ENCODE measurements at regions not wholly inside any gene's neighbourhood (a gene's known extent, or its start where the extent isn't known, plus 50 kb on each side); places are given as distances from the start of the nearest gene placed in this dataset.

- Mint-ChIP-seq H3K36me3 (ENCODE audit: low read depth) (no peaks in the 10 kb centered on the region), H3K27ac (no peak overlapping the region), H3K9me3 (no peaks in the 10 kb centered on the region), H3K27me3 (no peaks in the 10 kb centered on the region), H3K4me3 (no peak overlapping the region), H3K4me1 (no peaks in the 10 kb centered on the region)
- ChIA-PET POLR2A (no interaction called here), CTCF (no interaction called here)
- DNase-seq, result no peak
These were observed 408.0 kb downstream of the TBL1XR1 start for GRCh38 chr3:176789281-176789705.

DNA sequence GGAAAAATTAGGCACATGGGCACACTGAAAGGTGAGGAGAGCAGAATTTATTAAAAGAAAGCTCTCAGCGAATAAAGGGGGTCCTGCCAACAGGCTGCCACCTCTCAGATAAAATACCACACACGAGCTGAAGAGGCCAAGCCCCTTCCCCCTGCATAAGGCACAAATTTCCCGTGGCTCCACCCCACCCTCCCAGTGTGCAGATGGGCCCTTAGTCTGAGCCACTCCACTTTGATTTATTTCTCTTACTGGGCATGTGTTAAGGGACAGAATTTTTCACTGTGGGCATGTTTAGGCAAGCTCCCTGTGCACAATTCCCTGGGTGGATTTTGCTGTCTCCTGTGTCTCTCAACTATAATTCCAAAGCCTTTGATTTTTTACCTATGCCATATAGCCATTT, 409.8 kb downstream of the TBL1XR1 start:
- H3K36me3 Mint-ChIP-seq (ENCODE audit: low read depth), result no peaks in the 10 kb centered on the region
- CTCF ChIA-PET, result no interaction called here
- H3K9me3 Mint-ChIP-seq, result no peaks in the 10 kb centered on the region
- H3K4me3 Mint-ChIP-seq, result no peak overlapping the region
- DNase-seq, result no peak
- POLR2A ChIA-PET, result no interaction called here
- H3K27ac Mint-ChIP-seq, result no peak overlapping the region
- no peaks in the 10 kb centered on the region for H3K4me1 Mint-ChIP-seq
- no peaks in the 10 kb centered on the region for H3K27me3 Mint-ChIP-seq

- no peaks in the 10 kb centered on the region for H3K4me1 Mint-ChIP-seq
- no peak overlapping the region for H3K27ac Mint-ChIP-seq
- H3K27me3 Mint-ChIP-seq, result no peaks in the 10 kb centered on the region
- no peak for DNase-seq
- no peaks in the 10 kb centered on the region for H3K36me3 Mint-ChIP-seq (ENCODE audit: low read depth)
- no peaks in the 10 kb centered on the region for H3K9me3 Mint-ChIP-seq
- ChIA-PET POLR2A (no interaction called here), CTCF (no interaction called here)
- H3K4me3 Mint-ChIP-seq, result no peak overlapping the region
These were observed 412.1 kb downstream of the TBL1XR1 start for GRCh38 chr3:176785171-176785570.

DNA sequence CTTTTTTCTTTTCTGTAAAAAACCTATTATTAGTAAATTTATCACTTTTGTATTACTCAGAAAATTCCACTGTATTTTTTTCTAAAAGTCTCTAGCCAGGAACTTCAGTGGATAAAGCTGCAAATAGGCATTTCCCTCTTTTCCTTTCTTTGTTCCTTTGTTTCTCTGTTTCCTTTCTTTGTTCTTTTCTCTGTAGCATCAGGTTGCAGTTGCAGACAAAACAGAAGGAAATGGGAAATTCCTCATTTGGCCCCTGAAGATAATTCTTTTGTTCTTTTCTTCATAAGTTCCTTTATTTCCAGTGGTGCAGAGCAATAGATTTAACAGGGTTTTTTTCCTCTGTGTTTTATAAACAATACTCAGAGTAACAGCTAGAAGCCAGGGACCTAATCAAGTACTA, 416.5 kb downstream of the TBL1XR1 start:
- Mint-ChIP-seq H3K4me1 (no peaks in the 10 kb centered on the region), H3K9me3 (no peaks in the 10 kb centered on the region), H3K27me3 (no peaks in the 10 kb centered on the region), H3K4me3 (no peak overlapping the region), H3K27ac (no peak overlapping the region), H3K36me3 (ENCODE audit: low read depth) (no peaks in the 10 kb centered on the region)
- DNase-seq, result no peak
- CTCF ChIA-PET, result no interaction called here
- POLR2A ChIA-PET, result no interaction called here

DNA sequence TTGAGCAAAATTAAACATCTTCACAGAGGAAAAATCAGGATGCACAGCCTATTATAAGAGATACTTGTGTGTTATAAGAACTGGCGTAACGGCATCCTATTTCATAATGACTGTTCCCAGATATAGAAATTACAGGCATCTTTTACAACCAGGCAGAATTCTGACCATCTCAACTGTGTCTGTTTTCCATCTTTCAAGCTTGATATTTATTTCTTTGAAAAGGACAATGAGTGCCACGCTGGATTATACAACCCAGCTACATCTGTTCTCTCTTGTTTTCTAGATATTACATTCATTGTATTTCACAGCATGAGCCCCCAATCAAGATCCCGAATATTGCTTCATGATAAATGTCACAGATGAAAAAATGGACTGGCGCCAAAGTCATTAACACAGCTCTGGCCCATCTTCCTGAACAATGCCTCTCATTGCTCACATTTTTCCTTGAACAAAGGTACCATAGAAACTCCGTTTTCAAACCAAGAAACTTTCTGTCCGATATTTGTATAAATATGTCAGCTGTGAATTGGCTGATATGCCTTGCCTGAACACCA, 420.6 kb downstream of the TBL1XR1 start:
- no peaks in the 10 kb centered on the region for H3K27me3 Mint-ChIP-seq
- peaks cover 4% of the 10 kb centered on the region for H3K9me3 Mint-ChIP-seq
- no peak for DNase-seq
- no peak overlapping the region for H3K27ac Mint-ChIP-seq
- ChIA-PET CTCF (no interaction called here), POLR2A (no interaction called here)
- H3K36me3 Mint-ChIP-seq (ENCODE audit: low read depth), result no peaks in the 10 kb centered on the region
- no peak overlapping the region for H3K4me3 Mint-ChIP-seq
- H3K4me1 Mint-ChIP-seq, result no peaks in the 10 kb centered on the region

- H3K36me3 Mint-ChIP-seq (ENCODE audit: low read depth), result no peaks in the 10 kb centered on the region
- no peak overlapping the region for H3K4me3 Mint-ChIP-seq
- POLR2A ChIA-PET, result no interaction called here
- peaks cover 9% of the 10 kb centered on the region for H3K9me3 Mint-ChIP-seq
- no peaks in the 10 kb centered on the region for H3K27me3 Mint-ChIP-seq
- no peaks in the 10 kb centered on the region for H3K4me1 Mint-ChIP-seq
- CTCF ChIA-PET, result no interaction called here
- no peak for DNase-seq
- no peak overlapping the region for H3K27ac Mint-ChIP-seq
These were observed 427.6 kb downstream of the TBL1XR1 start for GRCh38 chr3:176769547-176770190.

DNA sequence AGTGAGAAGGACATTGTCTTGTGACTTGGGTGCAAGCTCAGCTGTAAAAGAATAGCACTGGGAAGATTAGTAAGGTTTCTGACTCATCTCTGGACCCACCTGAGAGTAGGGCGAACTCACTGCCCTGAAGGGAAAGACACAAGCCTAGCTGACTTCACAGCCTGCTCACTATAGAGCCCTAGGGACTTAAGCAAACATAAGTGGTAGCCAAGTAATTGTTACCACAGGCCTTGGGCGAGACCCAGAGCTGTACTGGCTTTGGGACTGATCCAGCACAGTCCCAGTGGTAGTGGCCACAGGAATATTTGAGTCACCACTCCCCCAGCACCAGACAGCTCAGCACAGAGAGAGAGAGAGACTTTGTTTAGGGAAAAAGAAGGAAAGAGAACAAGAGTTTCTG, 429.9 kb downstream of the TBL1XR1 start:
- DNase-seq, result no peak
- Mint-ChIP-seq H3K4me3 (no peak overlapping the region), H3K36me3 (ENCODE audit: low read depth) (no peaks in the 10 kb centered on the region), H3K27ac (no peak overlapping the region), H3K9me3 (peaks cover 5% of the 10 kb centered on the region), H3K27me3 (no peaks in the 10 kb centered on the region), H3K4me1 (no peaks in the 10 kb centered on the region)
- POLR2A ChIA-PET, result no interaction called here
- CTCF ChIA-PET, result no interaction called here

GRCh38 chr3:176766862-176767261, 430.4 kb downstream of the TBL1XR1 start:
- ChIA-PET CTCF (no interaction called here), POLR2A (no interaction called here)
- Mint-ChIP-seq H3K27ac (no peak overlapping the region), H3K4me3 (no peak overlapping the region), H3K36me3 (ENCODE audit: low read depth) (no peaks in the 10 kb centered on the region), H3K9me3 (peaks cover 5% of the 10 kb centered on the region), H3K4me1 (no peaks in the 10 kb centered on the region), H3K27me3 (no peaks in the 10 kb centered on the region)
- no peak for DNase-seq

GRCh38 chr3:176765382-176765900, 431.8 kb downstream of the TBL1XR1 start:
- no peaks in the 10 kb centered on the region for H3K27me3 Mint-ChIP-seq
- H3K4me1 Mint-ChIP-seq, result no peaks in the 10 kb centered on the region

DNA sequence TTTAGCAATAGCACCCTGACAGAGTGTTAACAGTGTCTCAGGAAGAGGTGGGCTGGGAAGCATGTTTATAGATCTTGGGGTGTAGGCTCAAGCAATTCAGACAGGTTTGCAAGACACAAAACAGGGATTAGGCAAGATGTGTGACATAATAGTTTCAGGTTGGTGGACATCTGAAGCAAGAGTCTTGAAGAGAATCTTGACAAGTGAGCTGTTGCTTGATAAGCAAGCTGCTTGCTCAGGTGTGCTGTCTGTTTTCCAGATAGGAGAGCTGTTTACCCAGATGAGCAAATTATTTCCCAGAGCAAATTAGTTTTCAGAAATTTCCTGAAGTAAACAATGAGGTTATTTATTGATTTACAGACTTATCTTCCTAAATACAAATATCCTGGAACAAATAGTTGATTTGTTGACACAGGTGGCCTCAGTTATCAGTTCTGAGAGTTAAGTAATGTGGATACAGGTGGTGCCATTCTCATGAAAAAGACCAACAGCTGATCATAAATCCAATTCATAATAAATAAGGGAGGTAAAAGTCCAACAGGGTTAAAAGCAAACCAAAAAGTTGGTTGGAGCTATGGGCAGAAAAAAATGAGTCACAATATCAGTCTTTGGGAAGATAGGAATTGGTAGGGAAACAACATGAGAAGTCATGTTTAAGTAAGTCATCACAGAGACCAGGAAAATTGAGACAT, 437.3 kb downstream of the TBL1XR1 start:
- DNase-seq, result no peak
- CTCF ChIA-PET, result no interaction called here
- Mint-ChIP-seq H3K4me1 (no peaks in the 10 kb centered on the region), H3K27me3 (no peaks in the 10 kb centered on the region), H3K36me3 (ENCODE audit: low read depth) (no peaks in the 10 kb centered on the region), H3K27ac (no peak overlapping the region), H3K4me3 (no peak overlapping the region), H3K9me3 (no peaks in the 10 kb centered on the region)
- POLR2A ChIA-PET, result no interaction called here

More at GRCh38 chr3:176765382-176765900, 431.8 kb downstream of the TBL1XR1 start:
- H3K36me3 Mint-ChIP-seq (ENCODE audit: low read depth), result no peaks in the 10 kb centered on the region
- CTCF ChIA-PET, result no interaction called here
- DNase-seq, result no peak
- POLR2A ChIA-PET, result no interaction called here
- no peak overlapping the region for H3K27ac Mint-ChIP-seq
- no peak overlapping the region for H3K4me3 Mint-ChIP-seq
- peaks cover 5% of the 10 kb centered on the region for H3K9me3 Mint-ChIP-seq

GRCh38 chr3:176757429-176757828, 439.9 kb downstream of the TBL1XR1 start:
- no peaks in the 10 kb centered on the region for H3K36me3 Mint-ChIP-seq (ENCODE audit: low read depth)
- H3K4me3 Mint-ChIP-seq, result no peak overlapping the region
- ChIA-PET CTCF (no interaction called here), POLR2A (no interaction called here)
- H3K9me3 Mint-ChIP-seq, result no peaks in the 10 kb centered on the region
- no peak overlapping the region for H3K27ac Mint-ChIP-seq
- no peaks in the 10 kb centered on the region for H3K27me3 Mint-ChIP-seq
- DNase-seq, result no peak
- H3K4me1 Mint-ChIP-seq, result no peaks in the 10 kb centered on the region

- Mint-ChIP-seq H3K4me1 (no peaks in the 10 kb centered on the region), H3K36me3 (ENCODE audit: low read depth) (no peaks in the 10 kb centered on the region), H3K9me3 (no peaks in the 10 kb centered on the region), H3K27me3 (no peaks in the 10 kb centered on the region), H3K27ac (no peak overlapping the region), H3K4me3 (no peak overlapping the region)
- ChIA-PET POLR2A (no interaction called here), CTCF (no interaction called here)
- no peak for DNase-seq
These were observed 441.3 kb downstream of the TBL1XR1 start for GRCh38 chr3:176755977-176756376.

- CTCF ChIA-PET, result no interaction called here
- no peak for DNase-seq
- Mint-ChIP-seq H3K9me3 (no peaks in the 10 kb centered on the region), H3K27ac (no peak overlapping the region), H3K4me3 (no peak overlapping the region), H3K4me1 (no peaks in the 10 kb centered on the region), H3K27me3 (no peaks in the 10 kb centered on the region), H3K36me3 (ENCODE audit: low read depth) (no peaks in the 10 kb centered on the region)
- POLR2A ChIA-PET, result no interaction called here
These were observed 441.7 kb downstream of the TBL1XR1 start for GRCh38 chr3:176755552-176755951.

GRCh38 chr3:176741664-176742047, 455.6 kb downstream of the TBL1XR1 start:
- H3K36me3 Mint-ChIP-seq (ENCODE audit: low read depth), result no peaks in the 10 kb centered on the region
- H3K4me3 Mint-ChIP-seq, result no peak overlapping the region
- no peak overlapping the region for H3K27ac Mint-ChIP-seq
- H3K4me1 Mint-ChIP-seq, result no peaks in the 10 kb centered on the region
- ChIA-PET CTCF (no interaction called here), POLR2A (no interaction called here)
- no peaks in the 10 kb centered on the region for H3K27me3 Mint-ChIP-seq
- no peak for DNase-seq
- no peaks in the 10 kb centered on the region for H3K9me3 Mint-ChIP-seq

Measured in activated CD4-positive, alpha-beta memory T cell treated with anti-CD3 and anti-CD28 coated beads, Interleukin-2, amount 10 ng/mL, durations not matched to agents 7 days and 5 days (primary cell).